Posterior cingulate gyrus (tissue), 11 donors: ENCODE measurements at regions not wholly inside any gene's neighbourhood (a gene's known extent, or its start where the extent isn't known, plus 50 kb on each side); places are given as distances from the start of the nearest gene placed in this dataset.

Experiments used
- DNase-seq, 10 donors: peaks; one replicate each; pipeline versions ENCODE4 v3.0.0 to v3.0.0-alpha.2; 2020 to 2021; ENCODE audit warnings: mixed read lengths in 3 of 10
- intact Hi-C: fragments of 100-400 bp; cut with DNase I; formaldehyde crosslinking; loops from one replicate; pipeline ENCODE4 v1.15.1; 2023

DNA sequence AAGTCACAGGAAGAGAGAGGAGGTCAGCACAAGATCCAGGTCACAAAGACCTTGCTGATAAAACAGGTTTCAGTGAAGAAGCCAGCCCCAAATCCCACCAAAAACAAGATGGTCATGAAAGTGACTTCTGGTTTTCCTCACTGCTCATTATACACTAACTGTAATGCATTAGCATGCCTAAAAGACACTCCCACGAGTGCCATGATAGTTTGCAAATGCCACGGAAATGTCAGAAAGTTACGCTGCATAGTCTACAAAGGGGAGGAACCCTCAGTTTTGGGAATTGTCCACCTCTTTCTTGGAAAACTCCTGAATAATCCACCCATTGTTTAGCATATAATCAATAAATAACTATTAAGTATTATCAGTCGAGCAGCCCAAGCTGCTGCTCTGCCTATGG lies 427.2 kb downstream of the RFPL4B start:
- DNase-seq, result no peak
- intact Hi-C loops, result no loop called here

DNA sequence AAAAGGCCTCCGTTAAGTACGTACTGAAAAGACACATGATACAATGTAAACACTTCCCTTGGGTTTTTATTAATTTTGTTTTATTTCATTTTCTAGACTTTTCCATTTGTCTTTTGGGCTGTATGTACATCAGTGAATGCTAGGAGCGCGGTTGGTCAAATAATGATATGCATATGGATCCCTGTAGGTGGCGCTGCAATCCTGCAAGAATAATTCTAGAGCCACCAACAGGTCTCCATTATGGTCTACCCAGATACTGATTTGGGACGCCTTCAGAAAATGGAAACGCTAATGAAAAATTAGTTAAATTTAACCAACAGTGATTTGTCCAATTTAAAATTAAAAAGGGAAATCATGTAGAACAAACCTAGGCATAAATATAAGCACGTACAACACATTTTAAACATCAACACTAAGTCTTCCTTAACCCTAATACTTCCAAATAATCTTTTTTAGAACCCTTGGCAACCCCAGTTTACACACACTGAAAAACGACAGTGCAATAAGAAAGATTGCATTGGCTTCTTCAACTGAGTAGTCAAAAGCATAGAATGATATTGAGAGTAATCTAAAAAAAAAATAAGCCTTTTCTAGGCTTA lies 433.5 kb downstream of the RFPL4B start:
- intact Hi-C loops, result loop anchor here (1.0 to 2.0 kb wide), 2 partner anchors 1080 to 1129 kb away; no protein-coding TSS in a partner anchor
- DNase-seq, result peak in 9 of 10 donors; percentile 26 to 90 (median 69)

DNA sequence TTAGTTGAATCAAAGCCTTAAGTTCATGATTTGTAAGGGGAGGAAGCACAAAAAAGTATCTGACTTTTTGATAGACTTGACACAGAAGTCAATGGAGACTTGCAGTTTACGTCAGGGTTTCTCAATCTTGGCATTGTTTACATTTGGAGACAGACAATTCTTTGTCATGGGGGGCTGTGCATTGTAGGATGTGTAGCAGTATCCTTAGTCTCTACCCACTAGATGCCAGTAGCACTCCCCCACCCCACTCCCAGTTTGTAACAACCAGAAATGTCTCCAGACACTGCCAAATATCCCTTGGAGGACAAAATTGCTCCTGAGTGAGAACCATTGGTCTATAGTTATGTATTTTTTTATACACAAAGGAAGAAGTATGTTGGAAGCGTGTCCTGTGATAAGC lies 434.1 kb downstream of the RFPL4B start:
- DNase-seq, result peak in 1 of 10 donors; percentile 5
- intact Hi-C loops, result loop anchor here (2.0 kb wide), 1 partner anchor 1080 kb away; no protein-coding TSS in a partner anchor

DNA sequence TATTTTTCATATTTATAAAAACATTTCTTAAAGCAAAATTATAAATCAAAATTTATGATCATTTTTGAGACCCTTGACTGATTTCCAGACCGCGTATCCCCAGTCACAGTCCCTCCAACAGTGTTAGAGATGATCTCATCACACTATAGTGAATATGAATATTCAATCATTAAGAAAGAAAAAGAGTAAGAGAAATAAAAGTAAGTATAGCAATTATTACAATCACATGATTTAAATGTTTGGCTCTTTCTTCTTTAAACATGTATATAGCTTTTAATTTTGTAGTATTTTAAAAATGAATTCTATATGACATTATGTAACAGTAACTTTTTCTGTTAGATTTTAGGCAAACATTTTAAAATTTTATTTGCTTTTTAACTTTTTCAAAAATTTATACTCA lies 438.3 kb downstream of the RFPL4B start:
- intact Hi-C loops, result no loop called here
- DNase-seq, result no peak

DNA sequence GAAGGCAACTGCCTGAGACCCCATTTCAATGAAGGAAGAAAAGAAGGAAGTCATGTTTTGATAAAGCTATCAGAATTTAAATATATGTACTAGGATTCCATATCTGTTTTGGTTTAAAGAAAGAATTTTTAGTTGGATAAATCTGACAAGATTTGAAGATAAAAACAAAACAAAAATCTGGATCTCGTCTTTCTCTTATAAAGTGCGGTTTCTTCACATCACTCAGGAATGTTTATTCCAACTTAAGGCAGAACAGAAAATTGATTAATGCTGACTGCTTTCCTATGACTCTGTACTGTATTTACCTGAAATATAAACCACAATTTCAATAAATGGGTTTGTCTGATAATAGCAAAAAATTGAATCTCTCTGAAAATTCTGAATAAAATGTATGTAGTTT lies 439.7 kb downstream of the RFPL4B start:
- no peak for DNase-seq
- intact Hi-C loops, result no loop called here

DNA sequence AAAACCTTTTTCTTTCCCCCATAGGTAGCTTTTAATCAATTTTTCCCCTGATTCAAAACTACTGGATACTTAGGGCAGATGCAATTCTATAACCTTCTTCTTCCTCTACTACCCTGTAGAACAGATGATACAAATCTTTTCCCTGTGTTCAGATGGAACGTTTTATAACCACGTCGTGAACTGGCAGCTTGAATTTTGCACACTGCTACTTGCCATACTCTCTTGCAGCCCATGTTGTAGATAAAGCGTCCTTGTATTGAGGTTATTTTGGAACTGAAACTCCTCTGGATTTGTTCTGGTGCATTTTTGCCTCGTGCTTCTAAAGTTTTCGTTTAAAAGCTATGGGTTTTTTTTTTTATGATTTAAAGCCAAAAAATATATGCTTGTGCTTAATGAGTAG lies 440.2 kb downstream of the RFPL4B start:
- no peak for DNase-seq
- intact Hi-C loops, result no loop called here

DNA sequence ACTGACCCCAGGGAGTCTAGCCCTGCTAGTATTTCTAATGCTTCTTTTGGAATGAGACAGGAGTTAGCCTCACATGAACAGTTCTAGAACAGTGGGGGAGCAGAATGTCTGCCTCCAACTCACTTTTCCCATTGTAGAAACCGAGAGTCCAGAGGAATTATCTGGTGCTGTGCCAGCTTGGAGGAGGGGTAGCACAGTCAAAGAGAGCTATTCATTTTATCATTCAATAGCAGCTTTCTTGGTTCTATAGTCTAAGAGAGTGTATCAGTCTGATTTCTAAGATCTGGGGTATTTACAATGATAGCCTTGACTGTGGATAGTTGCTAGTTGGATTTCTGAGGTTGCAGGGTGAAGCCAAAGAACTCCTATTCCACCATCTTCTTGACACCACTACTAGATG lies 448.2 kb downstream of the RFPL4B start:
- intact Hi-C loops, result no loop called here
- no peak for DNase-seq

DNA sequence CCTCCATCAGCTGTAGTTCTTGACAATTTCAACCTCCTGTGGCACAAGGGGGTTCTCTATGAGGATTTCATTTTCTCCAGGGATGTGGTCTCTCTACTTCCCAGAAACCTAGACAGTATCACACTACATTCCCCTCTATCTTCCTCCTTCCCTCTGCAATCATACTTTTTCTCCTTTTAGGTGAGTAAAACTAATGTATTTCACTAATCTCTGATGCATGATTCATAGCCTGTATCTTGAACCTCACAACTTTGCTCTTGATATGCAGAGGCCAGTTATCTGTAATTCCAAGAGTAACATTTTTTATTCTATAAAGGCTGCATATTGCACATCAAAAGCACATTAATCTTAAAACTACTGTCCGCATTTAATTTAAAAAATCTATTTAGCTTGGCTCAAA lies 449.6 kb downstream of the RFPL4B start:
- intact Hi-C loops, result no loop called here
- no peak for DNase-seq

DNA sequence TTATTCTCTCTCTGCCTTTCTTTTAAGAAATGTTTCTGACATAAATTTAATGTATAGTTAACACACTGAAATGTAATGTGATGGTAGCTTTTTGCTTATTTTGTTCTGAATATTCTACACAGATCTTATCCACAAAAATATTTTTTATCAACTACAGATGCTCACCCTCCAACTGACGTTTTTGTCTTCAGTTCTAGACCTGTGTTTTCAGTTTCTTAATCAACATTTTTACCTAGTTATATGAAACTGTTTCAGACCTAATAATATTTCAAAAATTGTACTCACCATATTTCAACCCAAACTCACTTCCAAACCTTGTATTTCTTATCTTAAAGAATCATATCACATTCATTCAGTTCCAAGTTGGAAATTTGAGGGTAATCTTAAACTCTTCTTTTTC lies 452.8 kb downstream of the RFPL4B start:
- intact Hi-C loops, result no loop called here
- no peak for DNase-seq

DNA sequence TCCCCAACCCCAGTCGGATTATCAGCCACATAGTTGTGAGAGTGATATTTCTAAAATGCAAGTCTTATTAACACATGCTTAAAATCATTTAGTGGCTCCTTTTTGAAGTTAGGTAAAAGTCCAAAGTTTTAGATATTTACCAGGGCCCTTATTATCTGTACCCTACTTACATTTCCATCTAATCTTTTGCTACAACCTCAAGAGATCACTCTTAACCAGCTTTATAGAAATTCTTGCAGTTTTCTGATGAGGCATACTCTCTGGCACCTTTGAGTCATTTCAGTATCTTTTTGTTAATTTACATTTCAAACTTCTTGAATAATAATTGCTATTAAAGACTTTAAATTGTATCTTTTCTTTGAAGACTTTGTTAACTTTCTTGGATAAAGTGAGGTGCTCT lies 453.3 kb downstream of the RFPL4B start:
- intact Hi-C loops, result no loop called here
- no peak for DNase-seq

DNA sequence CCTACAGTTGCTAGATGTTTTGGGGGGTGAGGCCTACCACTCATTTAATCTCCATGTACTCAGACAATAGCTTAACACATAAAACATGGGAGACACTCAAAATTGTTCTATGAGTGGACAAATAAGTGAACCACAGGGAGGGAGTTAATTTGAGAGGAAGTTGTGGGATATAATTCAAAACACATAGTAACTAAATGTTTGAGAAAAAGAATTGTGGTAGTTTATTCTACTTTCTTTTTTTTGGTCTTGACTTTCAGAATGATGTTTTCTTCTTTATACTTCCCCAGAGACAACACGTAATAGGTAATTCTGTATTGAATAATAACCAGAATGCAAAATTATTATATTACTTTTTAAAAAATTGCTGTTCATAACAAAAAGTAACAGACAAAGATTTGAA lies 453.8 kb downstream of the RFPL4B start:
- no peak for DNase-seq
- intact Hi-C loops, result no loop called here

DNA sequence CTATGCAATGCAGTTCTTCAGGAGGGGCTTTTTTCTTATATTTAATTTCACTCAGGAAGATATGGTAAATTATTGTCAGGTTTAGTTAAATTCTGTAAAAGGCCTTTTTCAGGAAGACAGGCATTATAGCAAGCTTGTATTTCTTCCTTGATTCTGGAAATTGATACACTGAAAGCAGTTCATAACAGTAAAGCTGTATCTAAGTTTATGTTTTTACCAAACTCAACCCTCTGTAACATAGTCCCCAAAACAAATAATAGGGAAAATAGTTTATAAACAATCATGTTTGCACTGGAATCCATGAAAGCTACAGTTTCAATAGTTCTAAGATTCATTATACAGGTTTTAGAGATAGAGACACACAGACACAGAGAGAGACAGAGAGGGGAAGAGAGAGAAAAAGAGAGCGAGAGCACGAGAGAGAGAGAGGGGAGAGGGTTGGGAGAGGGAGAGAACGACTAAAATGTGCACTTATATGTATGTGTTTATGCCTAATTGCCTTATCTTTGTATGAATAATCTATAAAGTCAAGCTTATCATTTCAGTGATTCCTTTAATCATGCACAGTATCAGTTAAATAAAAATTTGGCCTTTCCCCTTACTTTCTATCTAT lies 454.4 kb downstream of the RFPL4B start:
- intact Hi-C loops, result no loop called here
- no peak for DNase-seq

DNA sequence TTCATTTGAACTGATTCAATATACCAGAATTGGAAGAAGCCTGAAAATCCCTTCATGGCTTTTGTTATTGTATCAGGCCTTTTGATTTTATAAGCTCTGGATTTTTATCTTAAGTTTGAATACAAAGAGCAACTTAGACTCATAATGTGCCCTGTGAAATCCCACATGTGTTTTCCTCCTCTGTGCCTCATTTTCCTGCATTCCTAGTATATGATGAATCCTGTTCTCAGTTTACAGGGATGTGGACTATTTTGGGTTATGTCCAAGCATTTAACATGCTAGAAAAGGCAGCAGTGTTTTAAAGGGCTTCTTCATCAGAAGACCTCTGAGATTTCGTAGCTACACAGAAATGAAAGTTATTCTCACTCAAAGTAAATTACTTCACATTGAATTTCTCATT lies 455.0 kb downstream of the RFPL4B start:
- DNase-seq, result no peak
- intact Hi-C loops, result no loop called here

DNA sequence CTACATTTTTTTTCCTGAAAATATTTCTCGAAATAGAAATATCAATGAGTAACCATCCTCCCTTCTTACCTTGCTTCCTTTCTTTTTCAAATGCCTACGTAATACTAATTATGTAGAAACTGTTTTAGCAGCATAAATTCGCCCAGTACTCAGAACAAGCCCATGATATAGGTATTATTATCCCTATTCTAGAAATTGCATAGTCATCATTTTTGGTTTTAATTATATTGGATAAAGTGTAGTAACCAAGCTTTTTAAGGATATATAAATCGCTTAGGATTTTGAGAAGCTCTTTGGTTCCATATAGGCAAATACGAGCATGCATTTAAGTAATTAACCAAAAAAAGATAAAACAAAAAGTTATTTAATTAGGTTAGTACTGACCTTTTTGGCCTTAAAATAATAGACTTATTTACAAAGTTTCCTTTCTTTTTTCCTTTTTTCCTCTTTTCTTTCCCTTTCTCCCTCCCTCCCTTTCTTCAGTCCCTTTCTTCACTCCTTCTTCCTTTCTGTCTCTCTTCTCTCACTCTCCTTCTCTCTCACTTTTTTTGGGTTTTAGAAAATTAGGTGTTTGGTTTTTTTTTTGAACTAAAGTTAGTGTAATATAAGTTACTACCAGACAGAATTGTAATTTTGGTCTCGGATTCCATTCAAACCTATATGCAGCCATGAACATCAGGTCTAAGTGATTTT lies 457.7 kb downstream of the RFPL4B start:
- intact Hi-C loops, result no loop called here
- no peak for DNase-seq

DNA sequence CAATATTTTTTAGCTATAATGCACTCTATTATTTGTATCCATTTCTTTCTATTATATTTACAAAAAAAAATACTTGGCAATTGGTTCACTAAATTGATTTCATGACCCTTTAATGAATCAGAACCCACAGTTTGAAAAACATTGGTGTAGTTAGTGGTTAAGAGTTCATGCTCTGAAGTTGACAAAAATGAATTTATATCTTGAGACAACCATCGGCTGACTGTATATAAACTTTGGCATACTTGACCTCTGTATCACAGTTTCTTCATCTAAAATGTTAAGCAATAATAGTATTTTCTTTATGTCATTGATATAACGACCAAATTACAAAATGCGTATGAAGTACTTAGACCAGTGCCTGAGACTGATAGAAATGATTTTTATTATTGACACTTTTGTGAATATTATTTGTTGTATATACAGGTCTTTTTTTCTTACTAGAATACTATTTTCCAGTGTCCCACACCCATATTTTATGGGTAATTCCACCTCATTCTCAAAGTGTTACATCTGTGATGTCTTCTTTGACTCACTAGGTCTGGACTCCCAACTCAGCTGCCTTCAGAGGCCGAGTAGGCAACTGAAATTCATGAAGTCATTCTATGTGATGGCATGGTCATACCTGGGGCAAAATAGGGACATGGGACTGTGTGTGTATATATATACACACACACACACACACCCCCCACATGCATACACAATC lies 459.2 kb downstream of the RFPL4B start:
- intact Hi-C loops, result no loop called here
- no peak for DNase-seq

DNA sequence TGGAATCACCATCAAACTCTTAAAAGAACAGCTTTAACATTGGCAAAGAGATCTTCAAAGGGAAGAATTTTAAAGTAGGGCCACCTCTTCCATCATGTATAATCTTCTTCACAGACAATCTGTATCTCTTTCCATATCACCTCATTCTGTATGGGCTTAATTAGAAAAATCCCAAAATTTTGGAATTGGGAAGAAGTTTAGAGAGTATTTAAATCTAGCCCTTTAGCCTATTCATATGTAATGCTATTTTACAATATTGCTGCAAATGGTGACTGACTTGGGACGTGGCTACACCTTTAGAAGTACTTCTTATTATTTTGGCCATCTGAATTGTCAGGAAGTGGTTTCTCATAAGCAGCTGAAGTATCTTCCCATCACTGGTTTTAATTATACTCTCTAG lies 474.3 kb downstream of the RFPL4B start:
- intact Hi-C loops, result no loop called here
- no peak for DNase-seq

DNA sequence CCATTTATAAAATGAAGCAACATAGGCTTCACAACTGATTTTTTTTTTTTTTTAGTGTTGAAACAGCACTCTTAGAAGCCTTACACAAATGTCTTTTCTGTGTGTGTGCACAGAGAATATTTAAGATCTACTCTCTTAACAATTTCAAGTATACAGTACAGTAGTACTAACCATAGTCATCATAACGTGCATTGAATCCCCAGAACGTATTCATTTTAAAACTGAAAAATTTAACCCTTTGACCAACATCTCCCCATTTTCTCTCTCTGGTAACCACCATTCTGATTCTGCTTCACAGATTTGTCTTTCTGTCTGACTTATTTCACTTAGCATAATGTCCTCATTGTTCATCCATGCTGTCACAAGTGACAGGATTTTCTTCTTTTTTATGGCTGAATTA lies 475.6 kb downstream of the RFPL4B start:
- no peak for DNase-seq
- intact Hi-C loops, result no loop called here

DNA sequence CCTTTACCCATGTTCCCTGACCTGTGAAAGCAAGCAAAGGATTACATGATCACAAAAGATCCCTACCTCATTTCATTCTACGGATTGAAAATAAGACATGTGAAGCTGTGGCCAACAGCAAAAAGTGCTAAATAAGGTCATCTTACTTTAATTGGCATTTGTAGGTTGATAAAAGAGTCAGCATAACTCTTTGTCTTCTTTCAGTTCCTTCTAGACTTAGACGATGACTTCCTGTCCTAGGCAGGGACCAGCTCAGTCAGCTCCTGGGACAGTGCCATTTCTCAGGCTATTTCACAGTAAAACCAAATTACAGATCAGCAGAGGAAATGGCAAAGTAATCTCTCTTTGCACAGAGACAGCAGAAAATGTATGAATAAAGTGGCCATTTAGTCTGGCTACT lies 480.7 kb downstream of the RFPL4B start:
- peak in 2 of 10 donors; percentile 10 to 50 for DNase-seq
- intact Hi-C loops, result no loop called here

DNA sequence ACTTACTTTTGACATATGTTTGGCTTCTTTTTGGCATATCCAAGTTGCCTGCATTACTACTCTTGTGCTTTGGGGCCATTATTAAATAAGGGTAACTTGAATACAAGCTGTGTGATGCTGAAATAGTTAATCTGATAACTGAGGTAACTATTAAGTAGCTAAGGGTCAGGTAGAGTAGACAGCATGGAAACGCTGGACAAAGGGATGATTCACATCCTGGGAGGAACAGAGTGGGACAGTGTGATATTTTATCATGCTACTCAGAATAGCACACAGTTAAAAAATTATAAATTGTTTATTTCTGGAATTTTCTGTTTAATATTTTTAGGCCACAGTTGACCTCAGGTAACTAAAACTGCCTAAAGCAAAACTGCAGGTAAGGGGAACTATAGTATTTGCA lies 483.9 kb downstream of the RFPL4B start:
- DNase-seq, result no peak
- intact Hi-C loops, result no loop called here

DNA sequence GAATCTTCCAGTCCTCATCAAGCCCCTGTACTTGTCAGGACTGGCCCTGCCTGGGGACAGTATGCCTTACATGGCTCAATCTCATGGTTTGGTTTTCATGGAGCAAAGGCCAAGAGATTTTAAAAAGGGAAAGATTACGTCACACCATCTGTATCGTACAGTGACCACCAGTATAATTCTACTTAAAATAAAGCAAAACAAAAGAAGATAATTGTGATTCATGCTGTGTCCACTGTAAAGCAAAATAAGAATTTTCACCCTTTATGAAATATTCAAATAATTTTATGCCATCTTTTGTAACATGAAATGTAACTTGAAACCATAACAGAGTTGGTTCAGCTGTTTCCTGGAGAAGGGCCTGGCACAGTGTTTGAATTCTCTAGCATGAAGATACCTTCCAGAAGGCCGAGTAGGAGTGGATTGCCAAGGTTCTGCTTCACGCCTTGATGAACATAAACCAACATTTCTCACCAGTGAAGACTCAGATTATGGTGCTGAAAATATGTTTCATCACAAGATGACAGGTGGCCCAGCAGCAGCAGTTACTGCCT lies 486.5 kb downstream of the RFPL4B start:
- DNase-seq, result peak in 7 of 10 donors; percentile 10 to 78 (median 35)
- intact Hi-C loops, result no loop called here

DNA sequence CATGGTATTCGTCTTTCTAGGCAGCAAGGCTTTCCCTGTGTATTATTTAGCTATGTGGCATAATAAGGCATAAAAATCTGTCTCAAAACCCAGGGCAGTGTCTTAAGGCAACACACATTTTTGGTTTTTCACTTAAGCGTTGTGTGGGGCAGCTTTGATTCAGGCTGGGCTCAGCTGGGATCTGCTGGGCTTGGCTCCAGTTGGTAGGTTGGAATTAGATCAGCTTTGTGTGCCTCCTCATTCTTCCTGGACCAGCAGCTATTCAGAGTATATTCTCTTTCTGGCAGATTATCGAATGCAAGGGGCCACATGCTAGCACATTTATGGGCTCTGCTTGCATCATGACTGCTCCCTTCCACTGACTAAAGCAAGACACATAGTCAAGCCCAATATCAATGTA lies 487.9 kb downstream of the RFPL4B start:
- peak in 5 of 10 donors; percentile 5 to 78 (median 59) for DNase-seq
- intact Hi-C loops, result no loop called here
